ENCODE measurements at regions not wholly inside any gene's neighbourhood (a gene's known extent, or its start where the extent isn't known, plus 50 kb on each side); places are given as distances from the start of the nearest gene placed in this dataset. TPM values are rescaled to one million over a fixed set of nuclear protein-coding genes. Genes with fewer than 3 reads are reported as not detected.

DNA sequence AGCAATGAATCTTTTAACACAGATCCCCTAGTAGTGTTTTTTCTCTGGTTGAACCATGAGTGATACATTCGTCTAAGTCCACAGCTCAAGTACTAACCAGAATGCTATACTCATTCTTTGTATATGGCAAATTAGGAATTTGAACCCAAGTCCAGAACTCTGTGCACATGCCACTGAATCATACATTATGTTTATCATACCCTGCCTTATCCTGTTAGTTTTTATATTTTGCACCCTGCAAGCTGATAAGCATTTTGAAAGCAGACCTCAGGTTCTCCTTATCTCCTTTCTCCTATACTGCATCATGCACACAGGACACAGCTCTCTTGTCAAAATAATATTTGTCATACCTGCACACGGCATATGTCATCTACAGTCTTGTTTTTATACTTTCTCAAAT is 54.6 kb upstream of the ELL2 start:
- H3K27ac ChIP-seq (ENCODE audit: low read depth, low read length), result no peak overlapping the region
- POLR2A ChIA-PET, result interaction anchor here (1.0 kb wide), 1 partner anchor 54 kb away, joined by 3 read pairs; no protein-coding TSS in a partner anchor

DNA sequence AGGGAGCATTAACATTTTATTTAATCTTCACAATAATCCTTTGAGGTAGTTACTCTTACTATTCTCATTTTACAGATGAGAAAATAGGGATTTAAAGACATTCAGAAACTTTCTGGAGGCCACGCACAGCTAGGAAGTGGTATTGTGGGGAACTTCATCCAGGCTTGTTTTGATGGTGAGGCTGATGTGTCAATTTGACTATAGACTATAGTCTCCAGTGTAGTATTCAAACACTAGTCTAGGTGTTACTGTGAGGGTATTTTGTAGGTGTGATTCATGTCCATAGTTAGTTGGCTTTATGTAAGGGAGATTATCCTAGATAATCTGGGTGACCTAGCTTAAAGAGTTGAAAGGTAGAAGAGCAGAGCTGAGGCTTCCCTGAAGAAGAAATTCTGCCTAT is 54.1 kb upstream of the ELL2 start:
- Histone ChIP-seq H3K27ac (ENCODE audit: low read depth, low read length) (no peak overlapping the region), H3K27me3 (ENCODE audit: control insufficient read depth, insufficient read depth, low read length) (no peaks in the 10 kb centered on the region), H3K9me3 (ENCODE audit: control insufficient read depth, insufficient read depth, low read length) (no peaks in the 10 kb centered on the region), H3K4me3 (ENCODE audit: low read depth, low read length) (no peak overlapping the region)
- ChIA-PET CTCF (interaction anchor here (0.9 kb wide), 1 partner anchor 320 kb away, joined by 3 read pairs; no protein-coding TSS in a partner anchor), POLR2A (interaction anchor here (1.0 kb wide), 1 partner anchor 53 kb away, joined by 3 read pairs; no protein-coding TSS in a partner anchor)
- TF ChIP-seq, protein P1, sequence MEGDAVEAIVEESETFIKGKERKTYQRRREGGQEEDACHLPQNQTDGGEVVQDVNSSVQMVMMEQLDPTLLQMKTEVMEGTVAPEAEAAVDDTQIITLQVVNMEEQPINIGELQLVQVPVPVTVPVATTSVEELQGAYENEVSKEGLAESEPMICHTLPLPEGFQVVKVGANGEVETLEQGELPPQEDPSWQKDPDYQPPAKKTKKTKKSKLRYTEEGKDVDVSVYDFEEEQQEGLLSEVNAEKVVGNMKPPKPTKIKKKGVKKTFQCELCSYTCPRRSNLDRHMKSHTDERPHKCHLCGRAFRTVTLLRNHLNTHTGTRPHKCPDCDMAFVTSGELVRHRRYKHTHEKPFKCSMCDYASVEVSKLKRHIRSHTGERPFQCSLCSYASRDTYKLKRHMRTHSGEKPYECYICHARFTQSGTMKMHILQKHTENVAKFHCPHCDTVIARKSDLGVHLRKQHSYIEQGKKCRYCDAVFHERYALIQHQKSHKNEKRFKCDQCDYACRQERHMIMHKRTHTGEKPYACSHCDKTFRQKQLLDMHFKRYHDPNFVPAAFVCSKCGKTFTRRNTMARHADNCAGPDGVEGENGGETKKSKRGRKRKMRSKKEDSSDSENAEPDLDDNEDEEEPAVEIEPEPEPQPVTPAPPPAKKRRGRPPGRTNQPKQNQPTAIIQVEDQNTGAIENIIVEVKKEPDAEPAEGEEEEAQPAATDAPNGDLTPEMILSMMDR (IDR thresholded peaks at IDR 0.05; ENCODE audit: low read depth, low read length), result no peak
- no peak for DNase-seq (ENCODE audit: low read depth, low spot score)

More for the DNA sequence above, 54.6 kb upstream of the ELL2 start:
- TF ChIP-seq, protein P1 (IDR thresholded peaks at IDR 0.05; ENCODE audit: low read depth, low read length), result no peak
- no peak overlapping the region for H3K4me3 ChIP-seq (ENCODE audit: low read depth, low read length)
- H3K9me3 ChIP-seq (ENCODE audit: control insufficient read depth, insufficient read depth, low read length), result no peaks in the 10 kb centered on the region
- no peaks in the 10 kb centered on the region for H3K27me3 ChIP-seq (ENCODE audit: control insufficient read depth, insufficient read depth, low read length)
- no peak for DNase-seq (ENCODE audit: low read depth, low spot score)
- CTCF ChIA-PET, result interaction anchor here (0.9 kb wide), 1 partner anchor 320 kb away, joined by 3 read pairs; no protein-coding TSS in a partner anchor

DNA sequence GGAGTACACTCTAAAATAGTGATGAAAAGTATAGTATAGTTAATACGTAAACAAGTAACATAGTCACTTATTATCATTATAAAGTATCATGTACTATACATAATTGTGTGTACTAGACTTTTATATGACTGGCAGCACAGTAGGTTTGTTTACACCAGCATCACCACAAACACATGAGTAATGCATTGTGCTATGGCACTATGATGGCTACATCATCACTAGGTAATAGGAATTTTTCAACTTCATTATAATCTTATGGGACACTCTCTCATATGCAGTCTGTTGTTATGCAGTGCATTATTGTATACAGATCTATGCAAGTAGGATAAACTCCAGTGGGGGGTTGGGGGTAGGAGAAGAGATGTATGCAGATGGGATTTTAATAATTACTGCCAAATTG is 52.7 kb upstream of the ELL2 start:
- ChIA-PET POLR2A (no interaction called here), CTCF (no interaction called here)
- Histone ChIP-seq H3K27ac (ENCODE audit: low read depth, low read length) (no peak overlapping the region), H3K27me3 (ENCODE audit: control insufficient read depth, insufficient read depth, low read length) (no peaks in the 10 kb centered on the region), H3K4me3 (ENCODE audit: low read depth, low read length) (no peak overlapping the region), H3K9me3 (ENCODE audit: control insufficient read depth, insufficient read depth, low read length) (no peaks in the 10 kb centered on the region)
- no peak for DNase-seq (ENCODE audit: low read depth, low spot score)
- TF ChIP-seq, protein P1 (IDR thresholded peaks at IDR 0.05; ENCODE audit: low read depth, low read length), result no peak

DNA sequence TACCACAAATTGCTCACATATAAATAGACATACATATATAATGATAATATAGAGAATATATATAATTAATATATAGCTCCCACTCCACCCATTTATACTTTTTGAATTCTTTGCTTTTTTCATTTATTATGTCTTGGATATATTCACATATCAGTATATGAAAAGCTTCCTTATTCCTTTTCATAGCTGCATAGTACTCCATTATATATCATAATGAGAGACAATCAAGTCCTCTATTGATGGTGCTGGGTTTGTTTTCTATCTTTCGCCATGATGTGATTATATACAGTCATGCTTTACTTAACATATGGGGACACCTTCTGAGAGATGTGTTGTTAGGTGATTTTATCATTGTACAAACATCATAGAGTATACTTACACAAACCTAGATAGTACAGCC is 51.6 kb upstream of the ELL2 start:
- no peak for DNase-seq (ENCODE audit: low read depth, low spot score)
- CTCF ChIA-PET, result no interaction called here
- H3K27ac ChIP-seq (ENCODE audit: low read depth, low read length), result no peak overlapping the region
- POLR2A ChIA-PET, result no interaction called here
- H3K27me3 ChIP-seq (ENCODE audit: control insufficient read depth, insufficient read depth, low read length), result no peaks in the 10 kb centered on the region
- H3K9me3 ChIP-seq (ENCODE audit: control insufficient read depth, insufficient read depth, low read length), result no peaks in the 10 kb centered on the region
- TF ChIP-seq, protein P1 (IDR thresholded peaks at IDR 0.05; ENCODE audit: low read depth, low read length), result no peak
- H3K4me3 ChIP-seq (ENCODE audit: low read depth, low read length), result no peak overlapping the region

DNA sequence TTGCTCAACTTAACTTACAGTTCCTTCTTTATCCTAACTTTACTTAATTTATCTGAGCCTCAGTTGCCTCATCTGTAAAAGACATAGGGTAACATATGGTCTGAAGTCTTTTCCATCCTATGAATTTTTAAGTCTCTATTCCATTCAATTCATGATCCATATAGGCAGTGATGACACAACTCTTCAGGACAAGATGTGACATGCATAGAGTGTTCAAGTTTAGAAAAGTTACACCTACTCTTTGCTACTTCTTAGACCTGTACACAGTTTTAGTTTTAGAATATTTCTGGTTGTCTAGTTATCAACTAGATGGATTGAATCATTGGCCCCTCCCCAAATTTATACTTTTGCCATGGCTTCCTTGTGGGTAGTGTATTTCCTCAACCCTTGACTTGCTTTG is 50.7 kb upstream of the ELL2 start:
- Histone ChIP-seq H3K27me3 (ENCODE audit: control insufficient read depth, insufficient read depth, low read length) (no peaks in the 10 kb centered on the region), H3K27ac (ENCODE audit: low read depth, low read length) (no peak overlapping the region), H3K4me3 (ENCODE audit: low read depth, low read length) (no peak overlapping the region), H3K9me3 (ENCODE audit: control insufficient read depth, insufficient read depth, low read length) (no peaks in the 10 kb centered on the region)
- POLR2A ChIA-PET, result no interaction called here
- TF ChIP-seq, protein P1 (IDR thresholded peaks at IDR 0.05; ENCODE audit: low read depth, low read length), result no peak
- no peak for DNase-seq (ENCODE audit: low read depth, low spot score)
- CTCF ChIA-PET, result no interaction called here

Small RNAs in the stretch of these regions (small RNA-seq; reads per million reads assigned to genes)
- gene MIR583 (ENCODE audit: insufficient read length, low read depth) (0.81 reads per million), gene RNU6-524P (ENCODE audit: insufficient read length, low read depth) (not detected)
